PC-3 (cell line): ENCODE measurements at regions not wholly inside any gene's neighbourhood (a gene's known extent, or its start where the extent isn't known, plus 50 kb on each side); places are given as distances from the start of the nearest gene placed in this dataset.

Source experiments
- ATAC-seq: fragments of 200-7000 bp; cut with Tn5 transposase; 2 replicates; pipeline ENCODE4 v1.9.1; 2020; ENCODE audit warnings: mild to moderate bottlenecking, moderate library complexity
- BruUV-seq: library from RNA; stranded (reverse); fragments of 400-500 nt; replicated peaks from 2 replicates; lab custom pipeline; 2021; lab: Mats Ljungman, UMichigan
- CTCF ChIA-PET: fragments of 300-600 bp; sonication (Branson Sonifier 250); formaldehyde crosslinking; loops from one replicate; lab custom pipeline; 2022; ENCODE audit warnings: antibody characterized with exemption; lab: Charles Lee
- POLR2A ChIA-PET: fragments of 300-600 bp; sonication (Branson Sonifier 250); formaldehyde crosslinking; loops from one replicate; lab custom pipeline; 2022; ENCODE audit warnings: antibody characterized with exemption; ENCODE audit not compliant: unreplicated experiment; lab: Charles Lee
- DNase-seq: peaks from one replicate; pipeline ENCODE4 v3.0.0-alpha.2; 2015
- H2AFZ ChIP-seq: fragments of 300-600 bp; sonication (generic); 2 replicates; pipeline ENCODE4 v1.6.0; 2016; ENCODE audit warnings: antibody characterized with exemption, low read length
- H3F3A ChIP-seq: fragments of 300-600 bp; sonication (generic); one replicate; pipeline ENCODE4 v1.6.0; 2017; ENCODE audit warnings: antibody characterized with exemption, low read length, control low read depth, mild to moderate bottlenecking; ENCODE audit not compliant: unreplicated experiment
- H3K27ac ChIP-seq: fragments of 300-600 bp; sonication (generic); 2 replicates; pipeline ENCODE4 v1.5.1; 2016; ENCODE audit warnings: mild to moderate bottlenecking, low read length
- H3K27me3 ChIP-seq: fragments of 300-600 bp; sonication (generic); 2 replicates; pipeline ENCODE4 v1.6.1; 2016; ENCODE audit warnings: low read length, mixed read lengths
- H3K36me3 ChIP-seq: fragments of 300-600 bp; sonication (generic); 2 replicates; pipeline ENCODE4 v1.6.1; 2016; ENCODE audit warnings: low read depth, mixed run types, low read length, mixed read lengths
- H3K4me1 ChIP-seq: fragments of 300-600 bp; sonication (generic); 2 replicates; pipeline ENCODE4 v1.5.1; 2016; ENCODE audit warnings: low read length; ENCODE audit not compliant: insufficient read depth
- H3K4me2 ChIP-seq: fragments of 300-600 bp; sonication (generic); 2 replicates; pipeline ENCODE4 v1.6.0; 2016; ENCODE audit warnings: low read length
- H3K4me3 ChIP-seq: fragments of 300-600 bp; sonication (generic); 2 replicates; pipeline ENCODE4 v1.5.1; 2016; ENCODE audit warnings: mild to moderate bottlenecking, low read length, mixed read lengths
- H3K79me2 ChIP-seq: fragments of 300-600 bp; sonication (generic); 2 replicates; pipeline ENCODE4 v1.6.1; 2017; ENCODE audit warnings: low read length, mixed read lengths
- H3K9ac ChIP-seq: fragments of 300-600 bp; sonication (generic); 2 replicates; pipeline ENCODE4 v1.6.0; 2016; ENCODE audit warnings: mild to moderate bottlenecking, low read length
- H3K9me2 ChIP-seq: fragments of 300-600 bp; sonication (generic); replicated peaks from 2 replicates; pipeline ENCODE4 v1.6.1; 2016; ENCODE audit warnings: mixed run types, low read length, mixed read lengths
- H3K9me3 ChIP-seq: fragments of 300-600 bp; sonication (generic); 2 replicates; pipeline ENCODE4 v1.6.1; 2016; ENCODE audit warnings: low read length, mixed read lengths
- H4K20me1 ChIP-seq: fragments of 300-600 bp; sonication (generic); 2 replicates; pipeline ENCODE4 v1.6.1; 2016; ENCODE audit warnings: low read length, mixed read lengths
- EZH2 ChIP-seq: fragments of 300-600 bp; sonication (generic); IDR thresholded peaks from one replicate; pipeline ENCODE4 v1.6.1; 2017; ENCODE audit warnings: antibody characterized with exemption, mild to moderate bottlenecking, low read length; ENCODE audit not compliant: unreplicated experiment
- EZH2phosphoT487 ChIP-seq: fragments of 300-600 bp; sonication (generic); IDR thresholded peaks from 2 replicates; pipeline ENCODE4 v1.6.1; 2018; ENCODE audit warnings: mild to moderate bottlenecking, antibody characterized with exemption, low read length, borderline replicate concordance
- intact Hi-C: fragments of 100-400 bp; cut with micrococcal nuclease; formaldehyde crosslinking; loops from 2 replicates; pipeline ENCODE4 v1.9.0; 2023
- TF ChIP-seq, protein P1 (sequence below): fragments of 300-600 bp; sonication (generic); conservative IDR thresholded peaks from 2 replicates; pipeline ENCODE4 v1.5.1; 2017; ENCODE audit warnings: antibody characterized with exemption, low read depth, mild to moderate bottlenecking, low read length

DNA sequence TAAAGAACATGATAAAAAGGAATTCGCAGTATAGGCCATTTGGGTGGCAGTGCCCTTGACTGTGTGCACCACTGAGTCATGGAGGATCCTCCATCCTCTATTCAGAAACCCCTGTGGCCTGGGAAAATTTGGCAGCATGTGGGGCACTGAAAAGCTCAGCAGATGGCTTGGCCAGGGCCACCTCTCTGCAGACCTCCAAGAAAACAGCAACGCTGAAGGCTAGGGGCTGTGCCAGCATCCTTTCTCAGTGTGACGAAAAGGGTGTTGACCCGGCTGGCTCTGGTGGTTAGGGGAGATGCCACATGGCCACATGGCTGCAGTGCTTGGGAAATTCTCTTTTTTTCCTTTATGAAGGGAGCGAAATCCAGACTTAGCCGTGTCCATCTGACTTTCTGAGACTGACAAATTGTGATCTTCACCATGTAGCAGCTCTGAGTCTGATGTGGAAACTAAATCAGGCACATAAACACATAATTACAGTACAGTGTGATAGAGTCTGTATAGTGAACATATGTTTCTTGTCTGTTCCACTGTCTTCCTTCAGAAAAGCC is 178.0 kb downstream of the KCTD12 start:
- no peaks in the 10 kb centered on the region for H3K9me2 ChIP-seq
- H3F3A ChIP-seq: no peaks in the 10 kb centered on the region
- H3K27ac ChIP-seq: no peak overlapping the region
- H4K20me1 ChIP-seq: no peaks in the 10 kb centered on the region
- H3K4me3 ChIP-seq: no peak overlapping the region
- DNase-seq (no peak), ATAC-seq (no peak)
- ChIA-PET POLR2A (no interaction called here), CTCF (no interaction called here)
- H3K4me1 ChIP-seq: no peaks in the 10 kb centered on the region
- no peak for TF ChIP-seq EZH2phosphoT487
- TF ChIP-seq, protein P1, sequence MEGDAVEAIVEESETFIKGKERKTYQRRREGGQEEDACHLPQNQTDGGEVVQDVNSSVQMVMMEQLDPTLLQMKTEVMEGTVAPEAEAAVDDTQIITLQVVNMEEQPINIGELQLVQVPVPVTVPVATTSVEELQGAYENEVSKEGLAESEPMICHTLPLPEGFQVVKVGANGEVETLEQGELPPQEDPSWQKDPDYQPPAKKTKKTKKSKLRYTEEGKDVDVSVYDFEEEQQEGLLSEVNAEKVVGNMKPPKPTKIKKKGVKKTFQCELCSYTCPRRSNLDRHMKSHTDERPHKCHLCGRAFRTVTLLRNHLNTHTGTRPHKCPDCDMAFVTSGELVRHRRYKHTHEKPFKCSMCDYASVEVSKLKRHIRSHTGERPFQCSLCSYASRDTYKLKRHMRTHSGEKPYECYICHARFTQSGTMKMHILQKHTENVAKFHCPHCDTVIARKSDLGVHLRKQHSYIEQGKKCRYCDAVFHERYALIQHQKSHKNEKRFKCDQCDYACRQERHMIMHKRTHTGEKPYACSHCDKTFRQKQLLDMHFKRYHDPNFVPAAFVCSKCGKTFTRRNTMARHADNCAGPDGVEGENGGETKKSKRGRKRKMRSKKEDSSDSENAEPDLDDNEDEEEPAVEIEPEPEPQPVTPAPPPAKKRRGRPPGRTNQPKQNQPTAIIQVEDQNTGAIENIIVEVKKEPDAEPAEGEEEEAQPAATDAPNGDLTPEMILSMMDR: no peak
- TF ChIP-seq EZH2: no peak
- intact Hi-C loops: no loop called here
- no peak overlapping the region for H3K9ac ChIP-seq
- H2AFZ ChIP-seq: no peak overlapping the region
- no peaks in the 10 kb centered on the region for H3K79me2 ChIP-seq
- H3K27me3 ChIP-seq: peaks cover 4% of the 10 kb centered on the region; the same call in 1 of the 2 replicates
- no peaks in the 10 kb centered on the region for H3K9me3 ChIP-seq
- no TSS peak for BruUV-seq
- no peaks in the 10 kb centered on the region for H3K36me3 ChIP-seq
- H3K4me2 ChIP-seq: no peak overlapping the region

DNA sequence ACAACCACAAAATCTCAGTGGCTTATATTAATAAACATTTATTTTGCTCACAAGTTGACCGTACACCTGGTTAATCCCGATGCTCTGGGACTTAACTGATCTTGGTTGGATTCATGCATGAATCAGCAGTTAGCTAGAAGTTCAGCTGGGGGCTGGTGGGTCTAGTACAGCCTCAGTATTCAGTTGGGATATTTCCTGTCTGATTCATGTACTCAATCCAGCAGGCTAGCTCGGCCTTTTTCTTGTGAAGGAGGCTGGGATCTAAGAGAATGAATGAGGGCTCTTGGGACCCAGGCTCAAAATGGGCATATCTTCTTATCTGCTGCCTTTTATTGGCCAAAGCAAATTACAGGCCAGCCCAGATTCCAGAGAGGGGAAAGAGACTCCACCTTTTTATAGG is 178.8 kb downstream of the KCTD12 start:
- H3K36me3 ChIP-seq: no peaks in the 10 kb centered on the region
- H3K4me3 ChIP-seq: no peak overlapping the region
- intact Hi-C loops: no loop called here
- DNase-seq: no peak
- peaks cover 4% of the 10 kb centered on the region; the same call in 1 of the 2 replicates for H3K27me3 ChIP-seq
- no peak overlapping the region for H2AFZ ChIP-seq
- no peaks in the 10 kb centered on the region for H3F3A ChIP-seq
- no peak for ATAC-seq
- TF ChIP-seq, protein P1: no peak
- TF ChIP-seq EZH2phosphoT487: no peak
- no peak for TF ChIP-seq EZH2
- no peaks in the 10 kb centered on the region for H3K9me2 ChIP-seq
- H3K79me2 ChIP-seq: no peaks in the 10 kb centered on the region
- H4K20me1 ChIP-seq: no peaks in the 10 kb centered on the region
- no peak overlapping the region for H3K4me2 ChIP-seq
- no peaks in the 10 kb centered on the region for H3K4me1 ChIP-seq
- no peaks in the 10 kb centered on the region for H3K9me3 ChIP-seq
- H3K27ac ChIP-seq: no peak overlapping the region
- CTCF ChIA-PET: no interaction called here
- H3K9ac ChIP-seq: no peak overlapping the region
- POLR2A ChIA-PET: no interaction called here
- BruUV-seq: no TSS peak

GRCh38 chr13:76703621-76704288 is 182.4 kb downstream of the KCTD12 start:
- POLR2A ChIA-PET: no interaction called here
- H3K79me2 ChIP-seq: no peaks in the 10 kb centered on the region
- no peaks in the 10 kb centered on the region for H3K9me3 ChIP-seq
- H3K4me2 ChIP-seq: no peak overlapping the region
- CTCF ChIA-PET: no interaction called here
- no peak for TF ChIP-seq EZH2
- no peaks in the 10 kb centered on the region for H3F3A ChIP-seq
- BruUV-seq: no TSS peak
- H3K4me1 ChIP-seq: no peaks in the 10 kb centered on the region
- H2AFZ ChIP-seq: no peak overlapping the region
- peaks cover 11% of the 10 kb centered on the region for H3K27me3 ChIP-seq
- no peak overlapping the region for H3K27ac ChIP-seq
- no peaks in the 10 kb centered on the region for H3K36me3 ChIP-seq
- no peak for DNase-seq
- no peaks in the 10 kb centered on the region for H4K20me1 ChIP-seq
- H3K9me2 ChIP-seq: no peaks in the 10 kb centered on the region
- intact Hi-C loops: no loop called here
- ATAC-seq: no peak
- H3K9ac ChIP-seq: no peak overlapping the region
- H3K4me3 ChIP-seq: no peak overlapping the region
